OCI-LY7 (cell line): ENCODE measurements at regions not wholly inside any gene's neighbourhood (a gene's known extent, or its start where the extent isn't known, plus 50 kb on each side); places are given as distances from the start of the nearest gene placed in this dataset.

Experiments
- CTCF ChIP-seq: fragments of 200-600 bp; sonication (generic); conservative IDR thresholded peaks from 2 replicates; pipeline ENCODE4 v1.5.1; 2014; ENCODE audit warnings: mild to moderate bottlenecking, antibody characterized with exemption, low read length, moderate library complexity, mixed read lengths
- EZH2phosphoT487 ChIP-seq: fragments of 200-600 bp; sonication (generic); IDR thresholded peaks from 2 replicates; pipeline ENCODE4 v1.6.1; 2018; ENCODE audit warnings: low read depth, borderline replicate concordance, mild to moderate bottlenecking, mixed run types, antibody characterized with exemption, low read length, moderate library complexity, mixed read lengths

- TF ChIP-seq CTCF = no peak
- no peak for TF ChIP-seq EZH2phosphoT487
Observed at GRCh38 chr2:148586522-148587128, 57.9 kb upstream of the EPC2 start.
